ENCODE measurements at regions not wholly inside any gene's neighbourhood (a gene's known extent, or its start where the extent isn't known, plus 50 kb on each side); places are given as distances from the start of the nearest gene placed in this dataset.

DNA sequence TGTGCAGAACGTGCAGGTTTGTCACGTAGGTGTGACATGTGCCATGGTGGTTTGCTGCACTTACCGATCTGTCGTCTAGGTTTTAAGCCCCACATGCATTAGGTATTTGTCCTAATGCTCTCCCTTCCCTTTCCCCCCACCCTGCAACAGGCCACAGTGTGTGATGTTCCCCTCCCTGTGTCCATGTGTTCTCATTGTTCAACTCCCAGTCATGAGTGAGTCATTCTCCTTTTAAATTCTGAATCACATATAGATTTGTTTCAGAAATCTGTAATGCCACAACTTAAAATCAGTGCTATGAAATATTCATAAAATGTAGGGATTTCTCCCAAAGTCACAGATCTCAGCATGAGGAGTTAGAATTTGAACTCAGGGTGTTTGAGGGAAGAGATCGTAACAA, 552.5 kb upstream of the MBL2 start:
- TF ChIP-seq CTCF (optimal IDR thresholded peaks at IDR 0.05 in 1 of 3, IDR thresholded peaks at IDR 0.05 in 1 of 3, conservative IDR thresholded peaks at IDR 0.05 in 1 of 3; ENCODE audit: extremely low read depth in 1 of 3, insufficient read depth in 2 of 3, low read length in 3 of 3) (no peak), EZH2 (IDR thresholded peaks at IDR 0.05; ENCODE audit: low read length) (no peak)
